GM21737 (cell line): ENCODE measurements at regions not wholly inside any gene's neighbourhood (a gene's known extent, or its start where the extent isn't known, plus 50 kb on each side); places are given as distances from the start of the nearest gene placed in this dataset.

Experiments used
- ATAC-seq: cut with Tn5 transposase; IDR thresholded peaks from one replicate; pipeline ENCODE4 v1.9.1; 2021; ENCODE audit warnings: mild to moderate bottlenecking, moderate library complexity; ENCODE audit not compliant: unreplicated experiment

DNA sequence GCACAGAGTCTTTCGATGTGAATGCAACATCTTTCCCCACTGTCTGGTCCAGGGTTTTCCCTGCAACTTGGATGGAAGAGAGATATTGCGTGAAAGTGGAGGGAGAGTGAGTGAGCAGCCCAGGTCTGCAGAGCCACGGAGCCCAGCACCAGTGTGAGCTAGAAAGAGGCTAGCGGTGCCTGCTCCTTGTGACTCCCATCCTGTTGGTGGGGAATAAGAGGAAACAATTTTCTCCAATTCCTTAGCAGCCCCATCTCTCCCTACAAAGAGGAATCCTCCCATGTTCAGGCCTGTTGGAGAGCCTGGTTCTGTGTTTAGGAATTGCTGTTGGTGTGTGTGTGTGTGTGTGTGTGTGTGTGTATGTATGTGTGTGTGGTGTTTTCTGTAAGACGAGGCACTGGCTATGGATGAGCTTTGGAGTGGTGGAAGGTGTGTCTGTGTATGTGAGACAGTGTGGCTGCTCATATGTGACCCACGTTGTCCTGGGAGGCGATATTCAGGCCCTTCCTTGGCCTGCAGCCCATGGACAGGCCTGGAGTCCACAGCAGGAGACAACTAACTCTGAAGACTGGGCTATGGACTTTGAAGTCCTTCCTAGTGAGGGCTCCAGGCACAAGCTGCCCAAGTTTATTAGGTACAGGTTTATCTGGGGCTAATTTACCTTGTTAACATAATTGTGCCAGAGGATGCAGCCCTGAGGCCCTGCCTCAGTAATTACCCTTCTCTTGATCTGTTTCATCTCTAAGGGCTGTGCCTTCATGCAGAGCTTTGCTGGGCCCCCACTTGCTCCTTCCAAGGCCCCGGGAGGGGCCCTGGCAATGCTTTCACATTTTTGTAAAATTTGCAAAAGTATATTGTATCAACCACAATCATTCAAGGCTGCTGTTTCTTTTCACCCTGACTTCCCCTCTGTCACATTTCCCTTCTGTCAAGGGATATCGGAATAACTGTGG is 88.6 kb upstream of the HAAO start:
- no peak for ATAC-seq

DNA sequence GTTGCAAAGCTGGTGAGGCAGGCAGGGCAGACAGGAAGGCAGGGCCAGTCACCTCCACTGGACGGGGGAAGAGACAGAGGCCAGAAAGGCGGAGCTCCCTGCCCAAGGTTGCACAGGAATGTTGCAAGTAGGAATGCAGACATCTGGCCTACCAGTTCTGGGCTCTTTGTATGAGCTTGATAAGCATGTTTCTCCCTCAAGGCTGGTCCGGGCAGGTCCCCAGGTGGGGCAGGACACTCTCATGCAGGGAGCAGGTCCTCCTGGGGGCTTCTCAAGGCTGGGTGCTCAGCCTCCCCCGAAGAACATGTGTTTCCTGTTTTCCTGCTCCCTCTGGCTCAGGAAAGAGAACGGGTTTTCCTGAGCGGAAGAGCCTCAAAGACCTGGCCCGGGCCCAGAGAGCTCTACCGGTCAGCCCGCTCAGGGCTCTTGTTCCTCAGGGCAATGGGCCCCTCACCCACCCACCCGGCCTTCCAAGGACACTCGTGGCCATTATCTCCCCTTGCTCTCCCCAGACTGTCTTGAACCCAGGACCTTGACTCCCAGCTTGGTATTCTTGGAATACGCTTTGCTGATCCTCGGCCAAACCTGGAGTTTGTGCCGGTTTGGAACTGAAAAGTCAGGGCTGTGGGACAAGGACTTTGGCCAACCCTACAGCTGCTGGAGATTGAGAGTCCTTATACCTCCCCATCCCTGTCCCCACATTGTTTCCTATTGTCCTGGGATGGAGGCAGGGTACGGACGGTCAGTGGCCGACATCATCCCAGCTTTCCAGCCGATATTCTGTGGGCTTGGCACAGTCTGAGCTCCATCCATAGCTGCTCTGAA is 87.7 kb upstream of the HAAO start:
- no peak for ATAC-seq

DNA sequence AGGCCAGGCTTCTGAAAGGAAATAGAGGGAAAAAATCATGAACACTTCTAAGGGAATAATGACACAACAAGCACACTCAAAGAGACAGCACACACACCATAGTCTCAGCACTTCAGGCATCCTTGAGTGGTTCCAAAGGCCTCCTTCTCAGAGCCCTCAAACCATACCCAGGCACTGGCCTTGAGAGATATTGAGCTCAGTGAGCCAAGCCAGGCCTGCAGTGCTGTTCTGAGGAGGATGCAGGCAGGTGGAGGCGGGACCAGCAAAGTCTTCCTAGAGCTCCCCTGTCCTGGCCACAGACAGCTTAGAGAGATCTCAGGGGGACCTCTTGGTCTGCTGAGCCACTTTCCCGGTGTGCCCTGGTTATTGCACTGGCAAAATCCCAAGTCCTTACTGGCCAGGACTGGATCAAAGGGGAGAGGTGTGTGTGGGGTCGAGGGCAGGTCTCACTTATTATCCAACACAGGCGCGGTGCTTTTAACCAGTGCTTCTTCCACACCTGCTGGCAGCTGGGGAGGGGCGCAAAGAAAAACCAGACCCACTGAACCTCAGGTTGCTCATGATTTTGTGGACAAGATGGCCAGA is 86.8 kb upstream of the HAAO start:
- no peak for ATAC-seq

DNA sequence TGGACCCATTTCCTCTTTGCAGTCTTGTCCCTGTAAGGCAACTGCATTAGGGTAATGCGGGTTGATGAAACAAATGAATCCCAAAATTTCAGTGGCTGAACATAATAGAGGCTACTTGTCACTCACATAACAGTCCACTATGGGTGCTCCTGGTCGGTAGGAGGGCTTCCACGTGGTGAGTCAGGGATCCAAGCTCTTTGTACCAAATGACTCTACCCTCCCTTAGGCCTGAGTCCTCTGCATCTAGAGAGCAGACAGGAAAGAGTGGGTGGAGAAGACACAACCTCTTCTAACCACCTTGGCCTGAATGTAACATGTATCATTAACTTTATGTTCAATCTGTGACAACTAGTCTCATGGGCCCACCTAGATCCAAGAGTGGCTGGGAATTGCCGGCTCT is 86.2 kb upstream of the HAAO start:
- ATAC-seq = peak; percentile 59

DNA sequence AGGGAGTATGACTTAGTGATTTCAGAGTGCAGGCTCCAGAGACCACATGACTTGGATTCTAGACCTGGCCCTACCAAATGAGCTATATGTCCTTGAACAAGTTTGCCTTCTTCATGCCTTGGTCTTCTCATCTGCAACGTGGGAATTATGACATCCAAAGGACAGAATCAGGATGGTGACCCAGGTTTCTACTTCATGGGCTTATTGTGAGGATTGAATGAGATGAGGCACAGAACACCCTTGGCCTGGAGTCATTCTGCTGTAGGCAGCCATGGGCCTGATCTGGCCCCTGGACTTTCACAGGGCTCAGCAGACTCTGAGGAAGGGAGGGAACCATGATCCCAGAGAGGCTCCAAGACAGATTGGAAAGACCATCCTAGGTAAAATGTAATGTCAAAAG is 85.6 kb upstream of the HAAO start:
- ATAC-seq = no peak

DNA sequence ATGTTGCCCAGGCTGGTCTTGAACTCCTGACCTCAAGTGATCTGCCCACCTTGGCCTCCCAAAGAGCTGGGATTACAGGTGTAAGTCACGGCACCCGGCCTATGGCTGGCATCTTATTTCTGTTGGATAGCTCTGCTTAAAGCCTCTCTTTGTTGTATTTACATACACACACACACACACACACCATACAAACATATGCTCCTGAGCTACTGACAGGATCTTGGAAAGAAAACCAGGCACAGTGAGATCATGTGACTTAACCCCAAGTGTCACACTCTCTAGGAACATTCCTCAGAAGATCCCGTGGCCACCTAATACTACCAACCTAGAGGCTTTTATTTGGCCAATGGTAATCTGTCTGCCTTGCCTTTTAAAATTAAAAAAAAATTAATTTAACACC is 85.1 kb upstream of the HAAO start:
- ATAC-seq = no peak

DNA sequence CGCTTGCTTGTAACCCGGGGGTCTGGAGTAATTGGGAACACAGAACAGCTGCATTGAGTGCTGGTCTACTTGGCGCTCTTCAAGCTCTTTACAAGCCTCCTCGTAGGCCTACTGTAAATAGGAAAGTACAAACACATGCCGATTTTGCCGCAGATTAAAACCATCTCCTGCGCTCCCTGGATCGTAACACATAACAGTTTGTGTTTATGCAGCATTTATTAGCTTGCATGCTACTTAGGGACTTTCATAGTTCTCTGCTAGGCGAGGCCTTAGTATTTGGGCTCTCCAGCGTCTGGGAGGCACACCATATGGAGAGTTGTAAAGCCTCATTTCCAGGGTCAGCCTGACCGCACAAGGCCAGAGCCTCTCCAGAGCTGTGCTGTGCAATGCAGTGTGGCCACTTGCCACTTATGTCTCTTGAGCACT is 84.0 kb upstream of the HAAO start:
- no peak for ATAC-seq

DNA sequence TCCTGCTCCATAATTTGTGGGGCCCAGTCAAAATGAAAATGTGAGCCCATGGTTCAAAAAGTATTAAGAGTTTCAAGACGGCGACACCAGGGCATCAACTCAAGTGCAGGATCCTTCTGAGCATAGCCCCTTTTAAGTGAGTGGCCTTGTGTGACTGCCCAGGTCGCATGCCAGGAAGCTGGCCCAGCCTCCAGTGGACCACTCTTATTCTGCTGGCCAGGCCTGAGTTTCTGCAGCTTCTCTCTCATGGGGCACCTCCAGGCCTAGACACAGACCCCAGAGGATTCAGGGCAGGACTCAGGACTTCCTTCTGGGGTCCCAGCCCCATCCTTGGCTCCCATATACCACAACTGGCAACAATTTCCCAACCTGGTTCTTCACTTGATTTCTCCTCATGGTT is 83.5 kb upstream of the HAAO start:
- ATAC-seq = no peak

DNA sequence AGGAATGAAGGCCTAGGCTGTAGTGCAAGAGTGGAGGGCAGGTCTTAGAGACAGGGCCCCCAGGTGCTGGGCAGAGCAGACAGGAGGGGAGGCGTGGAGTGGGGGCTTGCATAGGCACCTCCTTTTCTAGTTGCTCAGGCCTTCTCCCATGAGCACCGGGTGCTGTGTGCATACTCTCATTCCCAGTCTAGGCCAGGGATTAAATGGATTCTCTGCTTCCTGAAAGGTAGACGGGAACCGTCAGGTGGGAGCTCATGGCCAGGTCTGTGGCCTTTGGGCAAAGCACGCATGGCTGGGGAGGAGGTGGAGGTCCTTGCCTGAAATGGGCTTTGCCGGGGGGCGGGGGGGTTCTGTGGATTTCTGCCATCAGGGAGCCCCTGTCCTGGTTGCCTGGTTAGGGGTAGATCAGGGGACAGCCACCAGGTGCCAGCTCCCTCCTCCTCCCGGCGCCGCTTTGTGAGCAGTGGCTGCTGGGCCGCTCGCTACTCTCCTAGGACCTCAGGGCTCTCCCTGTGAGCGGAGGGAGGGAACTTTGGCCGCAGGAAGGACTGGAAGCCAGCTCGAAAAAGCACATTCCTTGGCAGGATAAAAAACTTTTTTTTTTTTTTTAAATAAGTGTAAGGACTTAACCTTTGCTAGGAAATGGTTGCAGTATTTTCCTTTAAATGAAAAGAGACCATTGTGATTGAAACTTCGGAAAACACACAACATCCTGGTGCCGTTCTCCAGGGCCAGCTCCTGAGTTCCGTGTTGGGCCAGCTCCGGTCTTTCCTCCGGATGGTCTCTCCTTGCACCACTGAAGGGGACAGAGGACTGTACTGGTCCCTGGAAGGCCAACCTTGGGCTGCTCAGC is 82.8 kb upstream of the HAAO start:
- ATAC-seq = no peak

DNA sequence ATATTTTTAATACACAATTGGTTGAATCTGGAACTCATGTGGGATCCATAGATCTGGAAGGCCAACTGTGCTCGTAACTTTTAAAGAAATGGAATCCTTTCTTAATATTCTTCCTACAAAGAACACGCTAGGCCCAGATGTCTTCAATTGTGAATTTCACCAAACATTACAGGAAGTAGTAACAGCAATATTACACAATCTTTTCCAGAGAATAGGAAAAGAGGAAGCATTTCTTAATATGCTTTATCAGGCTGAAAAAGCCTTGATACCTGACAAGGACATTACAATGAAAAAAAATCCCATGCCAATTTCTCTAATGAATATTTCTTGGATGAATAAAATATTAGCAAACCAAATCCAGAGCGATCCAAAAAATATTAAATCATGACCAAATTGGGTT is 80.3 kb upstream of the HAAO start:
- ATAC-seq = no peak

DNA sequence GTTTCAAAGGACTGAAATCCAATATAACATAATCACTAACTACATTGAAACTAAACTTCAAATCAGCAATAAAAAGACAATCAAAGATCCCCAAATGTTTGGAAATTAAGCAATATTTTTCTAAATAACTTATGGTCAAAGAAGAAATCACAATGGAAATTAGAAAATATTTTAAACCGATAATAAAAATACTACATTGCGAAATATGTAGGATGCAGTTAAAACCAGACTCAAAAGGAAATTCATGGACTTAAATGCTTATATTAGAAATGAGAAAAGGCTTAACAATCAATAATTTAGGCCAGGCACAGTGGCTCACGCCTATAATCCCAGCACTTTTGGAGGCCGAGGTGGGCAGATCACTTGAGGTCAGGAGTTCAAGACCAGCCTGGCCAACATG is 79.0 kb upstream of the HAAO start:
- no peak for ATAC-seq

DNA sequence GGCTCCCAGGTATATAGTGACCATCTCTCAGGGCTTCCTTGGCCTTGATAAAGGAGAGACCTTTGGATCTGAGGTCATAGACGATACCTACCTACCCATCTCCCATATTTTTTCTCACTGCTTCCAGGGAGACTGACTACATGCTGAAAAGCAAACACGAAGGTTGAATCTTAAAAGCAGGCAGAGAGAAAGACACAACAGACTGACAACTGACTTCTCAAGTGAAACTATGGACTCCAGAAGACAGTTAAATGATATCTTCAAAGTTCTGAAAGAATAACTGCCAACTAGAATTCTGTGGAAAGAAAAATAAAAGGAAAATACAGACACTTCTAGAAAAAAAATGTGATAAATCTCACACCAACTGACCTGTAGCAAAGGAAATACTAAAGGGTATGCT is 76.5 kb upstream of the HAAO start:
- ATAC-seq = no peak

DNA sequence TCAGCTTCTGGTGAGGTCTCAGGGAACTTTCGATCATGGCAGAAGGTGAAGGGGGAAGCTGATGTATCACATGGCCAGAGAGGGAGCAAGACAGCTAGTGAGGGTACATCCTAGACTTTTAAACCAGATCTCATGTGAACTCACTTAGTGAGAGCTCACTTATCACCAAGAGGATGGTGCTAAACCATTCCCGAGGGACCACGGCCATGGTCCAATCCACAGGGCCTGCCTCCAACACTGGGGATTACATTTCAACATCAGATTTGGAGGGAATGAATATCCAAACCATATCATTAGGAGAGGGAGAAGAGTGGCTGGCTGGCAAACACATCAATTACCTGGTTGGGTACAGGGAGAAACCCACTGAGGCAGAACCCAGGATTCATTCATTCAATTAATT is 75.7 kb upstream of the HAAO start:
- ATAC-seq = no peak

DNA sequence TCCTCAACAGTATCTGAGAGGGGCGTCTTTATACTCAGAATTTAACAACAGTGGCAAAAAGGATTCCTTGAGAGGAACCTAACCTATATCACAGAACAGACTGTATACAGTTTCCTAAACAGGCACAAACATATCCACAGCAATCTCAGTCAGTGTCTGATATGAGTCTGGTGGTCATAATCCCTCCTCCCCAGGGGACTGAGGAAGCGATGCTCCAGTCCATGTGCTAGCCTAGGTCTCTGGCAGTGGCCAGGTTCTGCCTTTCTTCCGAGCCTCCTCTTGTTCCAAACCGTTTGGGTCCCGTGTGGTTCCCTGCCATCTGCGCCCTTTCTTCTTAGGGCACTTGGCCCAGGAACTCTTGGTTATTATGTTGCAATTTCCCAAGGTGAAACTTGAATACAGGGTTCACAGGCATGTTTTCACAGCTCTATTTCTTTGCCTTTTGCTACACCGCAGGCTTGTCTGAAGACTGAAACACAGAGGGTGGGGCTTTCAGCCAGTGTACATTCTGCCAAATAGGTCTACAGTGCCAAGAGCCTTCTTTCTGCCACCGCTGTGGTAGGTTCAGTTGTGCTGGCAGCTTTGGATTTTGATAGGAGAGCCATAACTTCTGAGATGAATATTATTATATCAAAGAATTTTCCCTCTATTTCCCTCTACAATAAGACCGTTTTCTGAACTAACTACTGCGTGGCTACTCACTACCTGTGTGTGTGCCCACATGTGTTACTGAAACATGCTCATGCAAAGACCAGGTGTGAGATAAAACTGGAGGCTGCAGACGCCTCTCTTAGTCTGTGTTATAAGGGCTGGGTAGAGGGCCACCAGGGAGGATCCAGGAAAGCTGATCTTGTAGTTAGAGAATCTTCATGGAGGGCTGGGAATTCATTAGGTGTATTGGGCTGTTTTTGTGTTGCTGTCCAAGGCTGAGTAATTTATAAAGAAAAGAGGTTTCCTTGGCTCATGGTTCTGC is 75.0 kb upstream of the HAAO start:
- ATAC-seq = no peak

DNA sequence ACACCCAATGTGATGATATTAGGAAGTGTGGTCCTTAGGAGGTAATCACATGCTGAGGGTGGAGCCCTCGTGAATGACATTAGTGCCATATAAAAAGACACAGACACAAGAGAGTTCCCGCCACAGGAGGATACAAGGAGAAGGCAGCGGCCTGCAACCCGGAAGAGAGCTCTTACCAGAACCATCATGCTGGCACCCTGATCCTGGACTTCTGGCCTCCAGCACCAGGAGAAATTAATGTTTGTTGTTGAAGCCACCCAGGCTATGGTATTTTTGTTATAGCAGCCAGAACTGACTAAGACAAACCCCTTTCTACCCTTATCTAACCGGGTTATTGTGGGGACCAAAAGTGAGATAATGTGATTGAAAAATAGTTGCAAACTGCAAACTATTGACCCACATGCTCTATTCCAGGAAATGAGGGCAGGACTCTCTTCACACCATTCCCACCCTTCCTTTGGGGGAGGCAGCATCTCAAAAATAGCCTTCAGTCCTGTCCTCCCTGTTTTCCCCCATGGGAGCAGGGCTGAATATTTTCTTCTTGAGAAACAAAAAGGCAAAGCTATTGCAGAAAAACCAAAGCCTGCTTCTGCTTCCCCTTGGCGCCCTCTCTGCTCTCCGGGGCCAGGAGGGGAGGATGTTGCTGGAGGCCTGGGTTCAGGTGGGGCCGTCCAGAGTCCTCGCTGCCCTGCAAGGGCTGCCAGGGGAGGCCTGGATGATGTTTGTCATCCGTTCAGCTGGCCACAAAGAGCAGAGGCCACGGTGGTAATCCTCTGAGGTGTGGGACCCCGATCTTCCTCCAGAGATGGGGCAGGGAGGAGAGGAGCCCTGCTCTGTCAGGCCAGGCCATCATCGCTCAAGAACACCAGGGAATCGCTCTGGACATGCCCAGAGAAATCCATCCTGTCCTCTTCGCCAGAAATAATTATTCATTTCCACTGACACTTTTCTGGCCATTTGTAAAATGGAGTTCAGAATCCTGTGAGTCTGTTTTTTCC is 73.8 kb upstream of the HAAO start:
- ATAC-seq = no peak

DNA sequence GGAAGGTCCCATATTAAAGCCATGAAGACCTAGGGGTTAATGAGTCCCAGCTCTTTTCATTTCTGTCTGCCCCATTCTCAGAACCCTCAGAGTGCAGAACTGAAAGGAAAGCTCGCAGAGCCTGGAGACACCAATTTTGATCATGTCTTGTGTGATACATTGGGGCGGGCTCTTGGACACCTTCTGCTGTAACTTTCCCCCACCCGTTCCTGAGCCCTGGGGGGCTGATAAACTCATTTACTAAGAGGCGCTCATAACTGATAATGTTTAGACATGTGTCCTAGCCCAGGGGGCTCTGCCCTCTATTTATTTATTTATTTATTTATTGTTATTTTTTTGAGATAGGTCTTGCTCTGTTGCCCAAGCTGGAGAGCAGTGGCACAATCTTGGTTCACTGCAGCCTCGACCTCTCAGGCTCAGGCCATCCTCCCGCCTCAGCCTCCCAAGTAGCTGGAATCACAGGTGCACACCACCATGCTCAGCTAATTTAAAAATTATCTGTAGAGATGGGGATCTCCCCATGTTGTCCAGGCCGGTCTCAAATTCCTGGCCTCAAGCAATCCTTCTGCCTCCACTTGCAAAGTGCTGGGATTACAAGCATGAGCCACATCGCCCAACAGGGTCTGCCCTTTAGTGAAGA is 72.4 kb upstream of the HAAO start:
- no peak for ATAC-seq

DNA sequence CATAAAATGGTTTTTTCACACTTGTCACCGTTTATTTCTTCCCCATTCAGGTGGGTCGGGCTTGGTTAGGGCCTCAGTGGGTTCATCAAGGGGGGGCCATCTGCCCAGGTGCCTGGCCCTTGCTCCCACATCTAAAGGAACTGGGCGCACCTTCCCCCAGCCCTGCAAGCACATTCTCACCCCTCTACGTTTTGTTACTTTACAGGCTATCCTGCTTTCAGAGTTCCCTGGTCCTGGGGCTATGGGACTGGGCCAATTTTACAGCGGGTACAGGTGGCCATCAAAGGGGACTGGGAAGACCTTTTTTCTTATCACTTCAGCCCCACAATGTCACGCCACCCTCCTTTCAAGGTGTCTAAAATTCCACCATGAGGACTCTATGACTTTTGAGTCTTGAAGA is 71.8 kb upstream of the HAAO start:
- no peak for ATAC-seq

DNA sequence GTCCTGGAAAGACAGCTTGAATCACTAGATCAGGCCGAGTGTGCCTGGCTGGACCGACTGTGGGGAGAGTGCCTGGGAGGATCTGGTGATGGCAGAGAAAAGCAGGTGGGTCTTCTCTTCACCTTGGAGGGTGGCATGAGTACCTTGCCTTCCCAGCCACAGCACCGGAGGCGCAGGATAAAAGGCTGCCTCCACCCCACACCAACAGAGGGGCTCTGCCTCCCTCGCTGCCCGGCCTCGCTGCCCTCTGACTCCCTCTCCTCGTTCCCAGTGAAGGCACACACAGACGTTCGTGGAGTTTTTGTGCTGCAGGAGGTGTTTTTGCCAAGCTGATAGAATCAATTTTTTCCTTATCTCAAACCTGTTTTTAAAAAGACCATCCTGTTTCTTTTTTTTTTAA is 71.4 kb upstream of the HAAO start:
- no peak for ATAC-seq
